Esophagus muscularis mucosa (tissue), 3 donors: ENCODE measurements at regions not wholly inside any gene's neighbourhood (a gene's known extent, or its start where the extent isn't known, plus 50 kb on each side); places are given as distances from the start of the nearest gene placed in this dataset.
"Not testable (repeated sequence)": the region's sequence is repeated elsewhere in the genome, so short reads cannot be mapped to it uniquely, and the experiment has no call there.

Experiments used
- CTCF ChIP-seq, 3 experiments: fragments of 200-600 bp in 2 of 3; fragments of 450-650 bp in 1 of 3; sonication (generic) in 2 of 3; IDR thresholded peaks; one replicate each; pipeline ENCODE4 v1.5.1; 2017 to 2019; ENCODE audit warnings: antibody characterized with exemption in 3 of 3, mild to moderate bottlenecking in 2 of 3, moderate library complexity in 1 of 3
- POLR2A ChIP-seq: fragments of 450-650 bp; IDR thresholded peaks from one replicate; pipeline ENCODE4 v1.6.1; 2017; ENCODE audit warnings: antibody characterized with exemption, moderate library complexity, mild to moderate bottlenecking, low read depth

GRCh38 chr19:28084659-28085157 is 1128.2 kb downstream of the UQCRFS1 start:
- TF ChIP-seq POLR2A; CTCF (IDR thresholded peaks at IDR 0.05): not testable (repeated sequence)
